ENCODE measurements at regions not wholly inside any gene's neighbourhood (a gene's known extent, or its start where the extent isn't known, plus 50 kb on each side); places are given as distances from the start of the nearest gene placed in this dataset.

GRCh38 chr18:75588412-75588811 is 160.9 kb upstream of the SMIM21 start:
- DNase-seq (ENCODE audit: low spot score): no peak

- DNase-seq (ENCODE audit: low spot score): no peak
Measured at GRCh38 chr18:75587131-75587530, 159.6 kb upstream of the SMIM21 start.

DNA sequence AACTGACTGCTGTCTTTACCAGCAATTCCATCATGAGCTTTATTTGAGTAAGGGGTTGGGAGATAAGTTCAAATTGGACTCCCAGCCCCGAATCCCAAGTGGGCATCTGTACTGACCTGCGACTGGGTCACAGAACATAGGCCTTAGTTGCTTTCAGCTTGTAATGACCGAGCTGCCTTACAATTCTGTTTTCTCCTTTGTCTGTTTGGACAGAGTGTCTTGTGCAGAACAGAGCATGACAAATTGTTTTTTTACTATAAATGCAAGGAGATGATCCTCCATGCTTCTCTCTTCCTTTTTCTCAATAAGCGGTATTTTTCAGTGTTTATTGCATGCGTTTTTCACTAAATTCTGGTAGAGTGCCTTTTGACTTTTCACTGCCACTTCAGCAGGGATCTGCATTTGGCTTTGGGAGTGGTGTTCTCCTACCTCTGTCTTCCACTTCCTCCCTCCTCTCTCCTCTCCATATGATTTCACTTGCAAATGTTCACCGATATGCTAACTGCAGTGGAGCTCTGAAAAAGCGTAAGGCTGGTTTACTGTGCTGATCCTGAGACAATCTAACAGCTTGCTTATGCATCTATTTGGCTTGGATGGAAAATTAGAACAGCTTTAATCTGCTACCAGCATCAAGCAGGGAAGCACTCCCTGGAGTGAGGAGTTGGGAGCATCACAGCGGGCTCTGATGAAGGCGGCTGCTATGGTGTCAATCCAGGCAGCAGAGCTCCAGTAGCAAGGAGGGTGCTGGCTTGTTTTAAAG is 158.8 kb upstream of the SMIM21 start:
- DNase-seq (ENCODE audit: low spot score): no peak

DNA sequence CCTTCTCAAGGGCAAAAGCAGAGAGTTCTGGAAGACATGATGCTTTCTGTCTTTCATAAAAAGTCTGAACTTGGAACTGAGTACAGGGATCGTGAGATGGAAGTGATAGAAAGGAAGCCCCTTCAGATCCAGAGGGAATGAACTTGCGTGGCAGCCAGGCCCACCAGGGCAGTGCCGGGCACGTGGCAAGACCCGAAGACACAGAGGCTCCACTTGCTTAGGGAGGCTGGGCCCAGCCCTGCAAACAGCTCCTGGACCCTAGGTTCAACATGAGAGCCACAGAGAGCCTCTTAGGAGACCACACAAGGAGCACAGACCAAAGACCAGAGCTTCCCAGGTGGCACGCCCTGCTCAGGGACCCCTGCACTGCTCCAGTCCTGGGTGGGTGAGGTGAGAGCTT is 155.4 kb upstream of the SMIM21 start:
- no peak for DNase-seq (ENCODE audit: low spot score)

DNA sequence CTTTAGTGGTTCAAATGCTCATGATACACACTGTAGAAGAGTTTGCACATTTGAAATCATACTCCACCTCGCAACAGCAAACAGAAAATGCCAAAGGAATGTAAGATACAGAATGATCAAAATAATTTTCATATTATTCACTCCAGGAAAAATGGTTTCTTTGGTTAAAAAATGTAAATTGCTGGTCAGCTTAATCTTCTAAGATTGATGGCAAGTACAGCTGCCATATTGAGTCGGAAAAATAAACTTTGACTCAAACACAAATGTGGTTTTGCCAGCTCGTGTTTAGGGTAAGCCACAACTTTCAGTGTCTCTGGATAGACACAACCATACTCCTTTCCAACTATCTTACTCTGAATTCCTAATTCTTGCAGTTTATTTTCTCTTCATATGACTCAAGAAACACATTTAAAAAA is 154.9 kb upstream of the SMIM21 start:
- no peak for DNase-seq (ENCODE audit: low spot score)

DNA sequence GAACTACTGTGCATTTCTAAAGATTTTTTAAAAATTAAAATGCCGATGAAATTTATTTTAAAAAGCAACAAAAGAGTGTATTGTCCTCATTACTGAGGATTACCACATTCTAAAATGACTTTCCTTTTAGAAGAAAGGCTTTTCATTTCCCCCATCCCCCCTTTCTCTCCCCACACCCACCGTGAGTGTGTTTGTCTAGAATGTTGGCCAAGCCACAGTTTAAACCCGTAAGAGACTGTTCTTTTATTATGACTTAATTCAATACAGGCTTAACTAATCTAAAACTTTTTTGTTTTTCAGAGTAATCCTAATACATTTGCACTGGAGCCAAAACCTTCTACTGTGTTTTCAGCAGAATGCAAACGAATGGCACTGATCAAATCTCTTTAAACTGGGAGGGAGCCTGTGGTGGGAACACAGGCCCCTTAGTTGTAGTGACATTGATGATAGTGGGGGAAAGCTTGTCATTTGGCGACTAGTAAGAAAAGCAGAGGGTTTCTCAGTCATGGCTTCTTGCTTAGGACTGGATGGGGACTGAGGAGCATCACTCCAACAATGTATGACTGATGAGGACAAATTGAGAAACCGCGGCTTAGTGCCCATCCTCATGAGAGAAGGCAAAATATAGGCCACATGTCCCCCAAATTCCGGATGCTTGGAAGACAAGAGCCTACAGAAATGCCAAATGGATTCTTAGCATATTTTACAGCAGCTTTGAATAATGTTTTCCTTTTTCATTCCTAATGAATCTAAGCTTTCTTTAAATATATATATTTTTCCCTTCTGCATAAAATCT is 154.0 kb upstream of the SMIM21 start:
- no peak for DNase-seq (ENCODE audit: low spot score)

DNA sequence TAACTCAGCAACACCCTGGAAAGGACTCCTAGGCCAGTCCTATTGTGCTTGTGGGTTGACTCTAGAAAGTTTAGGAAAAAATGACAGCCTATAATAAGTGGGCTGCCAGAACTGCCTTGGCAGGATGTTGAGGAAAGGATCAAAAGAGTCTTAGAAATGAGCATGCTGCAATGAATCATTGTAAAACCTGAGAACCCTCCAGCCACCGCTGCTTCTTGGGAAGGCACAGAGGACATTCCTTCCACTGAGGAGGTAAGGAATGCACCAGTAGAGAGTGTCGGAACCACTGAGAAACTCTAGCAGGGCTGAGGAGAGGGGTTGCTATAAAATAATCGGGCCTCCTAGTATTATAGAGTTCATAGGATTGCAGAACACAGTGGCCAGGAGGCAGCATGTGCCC is 146.7 kb upstream of the SMIM21 start:
- DNase-seq (ENCODE audit: low spot score): no peak

GRCh38 chr18:75563150-75563549 is 135.6 kb upstream of the SMIM21 start:
- DNase-seq (ENCODE audit: low spot score): no peak

DNA sequence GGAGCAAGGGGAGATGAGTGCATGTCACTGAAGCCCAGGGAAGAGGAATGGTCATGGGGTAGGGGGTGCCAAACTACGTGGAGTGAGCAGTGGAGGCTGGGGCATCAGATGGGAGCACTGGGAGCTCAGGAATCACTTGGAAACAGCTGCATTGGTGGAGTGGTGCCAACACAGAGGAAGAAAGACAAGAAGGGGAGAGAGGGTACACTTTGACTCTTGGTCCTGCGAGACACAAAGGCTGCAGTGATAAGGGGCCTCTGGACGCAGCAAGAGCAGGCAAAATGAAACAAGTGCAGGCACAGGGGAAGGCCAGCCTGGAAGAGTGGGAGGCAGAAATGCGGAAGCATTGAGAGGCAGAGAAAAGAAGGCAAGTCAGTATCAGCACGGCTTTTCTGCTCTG is 134.7 kb upstream of the SMIM21 start:
- DNase-seq (ENCODE audit: low spot score): no peak

DNA sequence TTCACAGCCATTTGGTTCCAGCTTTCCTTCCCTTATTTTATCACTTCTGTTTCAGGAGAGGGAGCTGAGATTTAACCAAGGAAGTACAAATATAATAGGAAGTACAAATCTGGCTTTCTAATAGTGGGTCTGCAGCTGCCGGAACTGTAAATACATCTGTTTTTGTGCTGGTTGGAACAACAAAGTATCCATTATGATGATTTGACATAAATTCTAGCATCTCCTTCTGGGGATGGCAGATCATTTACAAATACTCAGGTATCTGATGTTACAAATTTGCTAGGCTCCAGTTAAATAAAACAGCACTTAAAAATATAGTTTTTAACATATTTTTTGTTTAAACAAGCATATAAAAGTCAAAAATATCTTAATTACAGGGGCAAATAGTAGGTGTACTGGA is 131.3 kb upstream of the SMIM21 start:
- no peak for DNase-seq (ENCODE audit: low spot score)

GRCh38 chr18:75556841-75557240 is 129.3 kb upstream of the SMIM21 start:
- DNase-seq (ENCODE audit: low spot score): no peak

GRCh38 chr18:75554644-75555185 is 127.2 kb upstream of the SMIM21 start:
- DNase-seq (ENCODE audit: low spot score): no peak

DNA sequence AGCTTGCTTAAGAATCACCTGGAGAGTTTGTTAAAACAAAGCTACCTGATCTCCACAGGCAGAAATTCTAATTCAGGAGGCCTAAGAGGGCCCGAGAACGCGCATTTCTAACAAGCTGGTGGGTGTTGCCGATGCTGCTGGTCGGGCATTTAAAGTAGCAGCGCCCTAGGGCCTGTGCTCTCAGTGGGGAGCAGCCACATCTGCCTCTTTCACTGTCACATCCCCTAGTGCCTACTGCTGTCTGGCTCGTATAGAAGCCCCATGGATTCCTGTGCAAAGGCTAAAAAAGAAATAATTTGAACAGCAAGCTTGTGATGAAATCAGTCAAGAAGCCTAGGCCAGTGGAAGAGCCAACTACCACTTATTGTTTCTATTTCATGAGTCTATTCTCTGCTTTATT is 126.7 kb upstream of the SMIM21 start:
- DNase-seq (ENCODE audit: low spot score): no peak

DNA sequence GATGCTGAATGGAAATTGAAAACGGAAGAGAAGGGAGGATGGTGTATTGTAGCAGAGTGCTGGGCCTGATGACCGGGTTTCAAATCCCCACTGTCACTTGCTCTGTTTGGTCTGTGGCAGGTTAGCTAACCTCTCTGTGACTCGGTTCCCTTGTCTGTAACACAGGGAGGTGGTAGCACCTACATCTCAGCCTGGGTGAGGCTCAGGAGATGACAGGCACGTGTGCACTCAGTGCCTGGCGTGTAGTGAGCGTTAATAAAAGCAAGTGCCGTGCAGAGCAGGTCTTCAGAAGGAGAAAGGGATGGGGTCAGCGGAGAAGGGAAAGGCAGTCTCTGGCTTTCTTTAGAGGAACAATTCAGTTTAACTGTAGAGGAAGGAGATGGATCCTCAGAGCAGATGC is 125.5 kb upstream of the SMIM21 start:
- DNase-seq (ENCODE audit: low spot score): no peak

DNA sequence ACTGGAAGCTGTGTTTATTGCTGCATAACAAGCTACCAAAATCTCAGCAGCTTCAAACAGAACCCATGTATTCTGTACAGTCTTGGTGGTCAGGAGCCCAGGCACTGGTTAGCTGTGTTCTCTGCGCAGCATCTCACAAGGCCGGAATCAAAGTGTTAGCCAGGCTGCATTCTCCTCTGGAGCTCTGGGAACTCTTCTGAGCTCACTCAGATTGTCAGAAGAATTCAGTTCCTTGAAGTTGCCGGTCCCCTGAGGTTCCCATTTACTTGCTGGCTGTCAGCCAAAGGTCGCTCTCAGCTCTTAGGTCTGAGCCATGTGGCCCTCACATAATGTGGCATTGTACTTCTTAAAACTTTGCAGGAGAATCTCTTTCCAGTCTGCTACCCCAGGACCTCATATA is 123.6 kb upstream of the SMIM21 start:
- DNase-seq (ENCODE audit: low spot score): no peak

- DNase-seq (ENCODE audit: low spot score): peak; percentile 62
Measured at GRCh38 chr18:75548353-75548905, 120.9 kb upstream of the SMIM21 start.

- DNase-seq (ENCODE audit: low spot score): no peak
Measured at GRCh38 chr18:75546964-75547363, 119.5 kb upstream of the SMIM21 start.

DNA sequence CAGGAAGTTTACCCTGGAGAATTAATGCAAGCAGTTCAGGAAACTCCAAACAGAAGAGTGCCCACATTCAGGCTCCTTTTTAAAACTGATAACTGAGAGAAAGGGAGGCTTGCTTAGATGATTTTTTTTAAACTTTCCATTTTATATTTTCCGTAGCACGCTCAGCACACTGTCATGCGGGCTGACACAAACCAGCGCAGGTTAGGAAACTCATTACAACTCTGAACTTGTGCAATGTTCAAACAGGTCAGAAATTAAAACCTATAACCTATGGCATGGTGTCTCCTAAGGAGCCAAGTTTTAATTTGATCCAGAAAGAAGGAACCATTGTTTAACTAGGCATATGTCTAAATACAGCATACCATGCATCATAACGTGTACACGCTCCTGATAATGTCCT is 117.7 kb upstream of the SMIM21 start:
- DNase-seq (ENCODE audit: low spot score): no peak

- DNase-seq (ENCODE audit: low spot score): no peak
Measured at GRCh38 chr18:75544496-75544895, 117.0 kb upstream of the SMIM21 start.

GRCh38 chr18:75544051-75544481 is 116.6 kb upstream of the SMIM21 start:
- no peak for DNase-seq (ENCODE audit: low spot score)

DNA sequence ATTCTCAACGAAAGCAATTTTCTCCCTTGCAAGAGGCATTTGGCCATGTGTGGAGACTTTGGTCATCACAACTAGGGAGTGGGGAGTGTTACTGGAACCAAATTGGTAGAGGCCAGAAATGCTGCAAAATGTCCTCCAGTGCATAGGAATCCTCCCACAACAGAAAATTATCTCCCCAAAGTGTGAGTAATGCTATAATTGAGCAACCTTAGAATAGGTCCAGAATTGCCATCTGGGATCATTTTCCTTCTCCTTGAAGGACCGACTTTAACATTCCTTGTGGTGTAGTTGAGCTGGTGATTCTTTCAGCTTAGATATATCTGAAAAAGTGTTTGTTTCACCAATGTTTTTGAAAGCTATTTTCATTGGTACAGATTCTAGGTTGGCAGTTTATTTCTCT is 111.2 kb upstream of the SMIM21 start:
- DNase-seq (ENCODE audit: low spot score): no peak

- DNase-seq (ENCODE audit: low spot score): no peak
Measured at GRCh38 chr18:75533950-75534349, 106.4 kb upstream of the SMIM21 start.

GRCh38 chr18:75533209-75533608 is 105.7 kb upstream of the SMIM21 start:
- DNase-seq (ENCODE audit: low spot score): no peak

Measured in ecto neural progenitor cell (in vitro differentiated cells).